GM21576 (cell line): ENCODE measurements at regions not wholly inside any gene's neighbourhood (a gene's known extent, or its start where the extent isn't known, plus 50 kb on each side); places are given as distances from the start of the nearest gene placed in this dataset.

Experiments used
- ATAC-seq: cut with Tn5 transposase; IDR thresholded peaks from one replicate; pipeline ENCODE4 v1.9.1; 2021; ENCODE audit warnings: mild to moderate bottlenecking, moderate library complexity; ENCODE audit not compliant: unreplicated experiment

GRCh38 chr5:174189654-174190541 lies 144.4 kb downstream of the NSG2 start:
- no peak for ATAC-seq

DNA sequence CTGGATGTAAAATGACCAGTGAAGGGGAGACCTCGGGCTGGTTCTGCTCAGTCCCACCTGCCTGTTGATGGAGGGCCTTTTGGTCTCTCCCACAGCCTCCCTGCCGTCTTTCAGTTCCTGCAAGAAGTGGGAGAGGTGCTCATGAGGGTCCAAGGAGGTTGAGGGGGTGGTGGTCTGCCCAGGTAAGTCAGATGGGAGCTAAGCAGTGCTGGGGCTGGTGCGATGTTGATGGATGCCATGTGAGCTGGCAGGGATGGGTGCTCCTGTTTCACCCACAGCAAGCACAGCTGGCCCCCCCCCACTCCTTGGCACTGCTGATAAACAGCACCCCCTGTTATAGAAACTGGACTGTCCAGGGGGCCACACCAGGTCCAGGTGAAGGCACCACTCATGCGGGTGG lies 145.6 kb downstream of the NSG2 start:
- ATAC-seq, result no peak

DNA sequence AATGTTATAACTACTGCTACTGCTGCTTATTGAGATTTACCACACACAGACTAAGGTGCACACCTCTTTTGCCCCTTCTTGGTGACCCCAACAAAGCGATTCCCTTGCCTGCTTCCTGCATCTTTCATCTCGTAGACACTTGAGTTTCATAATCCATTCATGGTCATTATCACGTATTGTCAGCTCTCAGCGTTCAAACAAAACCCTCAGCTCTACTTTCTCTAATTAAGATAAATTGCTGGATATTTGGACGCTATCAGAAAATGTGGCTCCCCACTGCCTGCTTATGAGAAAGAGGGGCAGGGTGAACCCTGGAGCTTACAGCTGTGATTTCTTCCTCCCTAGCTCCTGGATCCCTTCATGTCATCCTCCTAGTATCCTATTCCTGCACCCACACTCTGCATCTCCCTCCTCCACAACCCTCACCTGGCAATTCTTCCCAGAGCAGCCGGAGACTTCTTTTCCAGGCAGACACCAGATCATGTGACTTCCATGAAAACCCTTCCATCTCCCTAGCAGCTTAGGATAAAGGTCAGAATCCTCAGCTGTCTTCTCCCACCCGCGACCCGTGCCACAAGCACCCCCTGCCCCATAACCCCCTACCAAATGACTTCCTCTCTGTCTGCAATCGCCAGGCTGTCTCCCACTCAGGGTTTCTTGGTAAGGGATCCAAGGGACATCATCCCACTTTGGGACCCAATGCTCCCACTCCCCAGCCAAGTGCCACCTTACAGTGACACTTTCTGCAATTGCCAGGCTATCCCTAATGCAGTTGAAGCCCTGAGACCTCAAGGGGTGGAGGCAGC lies 146.5 kb downstream of the NSG2 start:
- no peak for ATAC-seq

GRCh38 chr5:174192901-174193300 lies 147.4 kb downstream of the NSG2 start:
- ATAC-seq, result no peak

DNA sequence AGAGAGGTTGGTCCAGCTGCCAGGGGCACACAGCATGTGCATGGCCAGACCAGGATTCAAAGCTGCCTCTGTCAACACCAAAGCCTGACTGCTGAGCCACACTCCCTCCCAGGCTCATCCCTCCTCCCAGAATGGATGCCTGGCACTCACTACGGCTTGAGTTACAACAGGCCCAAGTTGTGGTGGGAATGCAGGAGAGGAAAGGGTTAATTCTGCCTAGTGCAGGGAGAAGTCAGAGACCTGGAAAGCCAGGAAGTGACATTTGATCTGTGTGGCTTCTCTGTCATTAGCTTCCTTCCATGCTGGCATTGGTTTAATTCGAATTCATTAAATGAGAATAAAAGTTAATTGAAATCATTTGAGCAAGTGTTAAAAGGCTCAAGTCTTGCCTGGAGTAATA lies 150.0 kb downstream of the NSG2 start:
- no peak for ATAC-seq

DNA sequence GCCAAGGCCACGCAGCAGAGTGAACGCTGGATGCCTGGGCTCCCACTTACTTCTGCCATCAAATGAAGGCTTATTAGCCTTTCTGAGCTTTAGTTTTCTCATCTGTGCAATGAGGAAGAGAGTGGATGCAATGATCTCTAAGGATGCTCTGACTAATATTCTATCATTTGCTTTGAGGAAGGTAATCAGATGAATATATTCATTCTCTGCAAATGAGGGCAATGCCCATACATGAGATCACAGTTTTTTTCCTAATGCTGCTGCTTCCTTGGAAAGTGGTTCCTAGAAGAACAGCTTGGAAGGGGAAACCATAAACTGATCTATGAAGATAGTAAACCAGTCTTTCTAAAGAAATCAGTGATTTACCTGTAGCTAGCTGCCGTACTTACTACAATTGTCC lies 152.4 kb downstream of the NSG2 start:
- no peak for ATAC-seq

DNA sequence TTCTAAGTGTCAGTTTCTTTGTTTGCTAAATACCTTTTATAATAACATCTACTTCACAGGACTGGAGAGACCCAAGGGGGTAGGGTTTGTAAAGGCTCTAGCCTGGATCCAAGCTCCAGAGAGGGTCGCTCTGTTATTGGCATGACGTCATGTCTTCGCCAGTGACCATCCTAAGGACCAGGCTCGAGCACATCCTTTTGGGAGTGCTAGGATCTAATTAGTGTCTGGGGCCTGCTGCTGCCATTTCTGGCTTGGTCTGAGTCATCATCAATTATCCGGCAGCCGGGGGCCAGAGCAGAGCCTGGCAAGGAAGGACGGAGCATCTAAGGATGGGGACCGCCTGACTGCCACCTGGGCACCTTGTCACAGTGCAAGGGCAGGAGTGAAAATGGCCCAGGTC lies 153.0 kb downstream of the NSG2 start:
- no peak for ATAC-seq

DNA sequence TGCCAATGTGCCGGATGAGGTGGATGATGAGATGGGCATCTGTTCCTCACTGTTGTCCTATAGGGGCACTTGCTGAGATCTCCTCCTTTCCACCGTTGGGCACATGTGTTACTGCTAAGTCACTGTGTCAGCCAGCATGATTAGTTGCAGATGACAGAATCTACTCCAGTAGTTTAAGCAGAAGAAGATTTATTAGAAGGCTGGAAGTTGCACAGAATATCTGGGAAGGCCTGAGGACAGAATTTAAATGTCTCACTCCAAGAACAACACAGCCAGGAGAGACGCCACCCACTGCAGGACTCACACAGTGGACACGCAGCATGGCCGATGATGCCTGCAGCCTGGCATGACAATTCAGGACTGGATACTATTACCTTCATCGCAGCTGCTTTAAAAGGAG lies 157.5 kb downstream of the NSG2 start:
- ATAC-seq, result no peak

DNA sequence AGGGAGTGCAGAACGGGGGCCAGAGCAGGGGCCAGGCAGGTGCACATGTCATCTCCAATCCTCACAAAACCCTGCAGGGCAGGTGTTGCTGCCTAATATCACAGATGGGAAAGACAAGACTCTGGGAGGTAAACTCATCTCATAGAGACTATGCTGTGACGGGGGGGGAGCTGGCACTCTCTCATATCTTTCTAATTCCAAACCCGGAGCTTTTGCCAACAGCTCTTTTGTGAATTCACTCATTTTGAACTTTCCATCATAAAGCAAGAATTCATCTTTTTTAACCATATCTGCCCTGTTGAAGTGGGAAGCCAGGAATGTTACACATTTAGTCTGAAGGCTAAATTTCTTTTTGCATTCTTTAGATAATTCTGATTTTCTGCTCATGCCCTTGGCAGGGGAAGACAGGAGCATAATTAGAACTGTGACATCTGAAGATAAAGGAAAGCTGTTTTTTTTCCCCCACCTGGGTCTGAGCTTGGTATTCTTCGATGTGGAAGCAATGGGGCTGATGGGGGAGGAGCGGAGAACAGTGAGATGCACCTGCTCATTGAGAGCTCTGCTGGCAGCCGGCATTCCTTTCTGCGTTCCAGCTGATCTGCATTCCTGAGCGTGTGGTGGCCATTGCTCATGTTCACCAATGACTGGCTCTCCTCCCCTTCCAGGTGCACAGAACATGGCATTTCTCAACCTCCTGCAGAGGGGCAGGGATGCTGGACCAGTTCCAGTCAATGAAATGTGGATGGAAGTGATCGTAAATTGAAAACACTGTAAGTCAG lies 159.2 kb downstream of the NSG2 start:
- ATAC-seq, result no peak

DNA sequence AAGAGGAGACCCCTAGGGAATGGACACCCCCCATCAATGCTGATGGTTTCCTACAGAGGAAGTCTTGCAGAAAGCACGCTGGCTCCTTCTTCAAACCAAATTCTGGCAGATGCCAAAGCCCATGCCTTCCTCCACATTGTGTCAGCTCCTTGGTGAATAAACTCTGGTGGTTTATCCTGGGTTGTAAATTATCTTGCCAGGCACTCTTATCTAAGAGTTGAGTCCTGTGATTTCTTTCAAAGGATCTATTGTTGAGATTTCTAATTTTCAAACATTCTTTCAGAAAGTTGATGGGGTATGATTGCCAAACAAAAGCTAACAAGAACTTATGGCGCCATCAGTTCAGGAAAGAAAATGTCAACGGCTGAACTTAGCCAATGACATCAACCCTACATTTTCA lies 160.4 kb downstream of the NSG2 start:
- no peak for ATAC-seq

DNA sequence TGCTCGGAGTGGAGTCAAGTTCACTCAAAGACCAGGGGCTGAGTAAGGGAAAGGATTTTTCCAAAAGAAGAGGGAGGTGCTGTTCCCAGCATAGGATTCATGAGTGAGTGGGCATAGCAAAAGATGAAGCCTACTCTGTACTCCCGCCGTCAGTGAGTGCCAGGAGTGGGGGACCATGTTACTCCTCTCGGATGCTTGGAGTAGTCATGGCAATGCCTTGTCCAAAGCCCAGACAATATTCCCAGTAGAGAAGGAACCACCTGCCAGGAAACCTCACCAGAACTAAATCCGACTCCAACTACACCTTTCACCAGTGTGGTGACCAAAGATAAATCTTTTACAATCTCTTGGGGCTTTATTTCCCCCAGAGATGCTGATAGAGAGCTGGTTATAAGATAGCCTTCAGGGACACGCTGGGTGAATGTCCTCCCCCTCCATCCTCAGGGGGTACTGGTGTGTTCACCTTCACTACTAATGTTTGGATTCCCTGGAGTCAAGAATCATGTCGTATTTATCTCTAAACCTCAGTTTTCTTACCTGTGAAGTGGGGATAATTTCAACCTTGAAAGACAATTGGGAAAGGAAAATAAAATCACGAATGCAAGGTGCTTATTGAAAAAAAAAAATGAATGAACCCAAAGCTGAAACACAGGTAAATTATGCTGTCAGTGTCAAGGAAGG lies 165.2 kb downstream of the NSG2 start:
- no peak for ATAC-seq

- ATAC-seq, result no peak
Observed at GRCh38 chr5:174211277-174211626, 165.7 kb downstream of the NSG2 start.

- no peak for ATAC-seq
Observed at GRCh38 chr5:174217527-174217926, 172.0 kb downstream of the NSG2 start.

DNA sequence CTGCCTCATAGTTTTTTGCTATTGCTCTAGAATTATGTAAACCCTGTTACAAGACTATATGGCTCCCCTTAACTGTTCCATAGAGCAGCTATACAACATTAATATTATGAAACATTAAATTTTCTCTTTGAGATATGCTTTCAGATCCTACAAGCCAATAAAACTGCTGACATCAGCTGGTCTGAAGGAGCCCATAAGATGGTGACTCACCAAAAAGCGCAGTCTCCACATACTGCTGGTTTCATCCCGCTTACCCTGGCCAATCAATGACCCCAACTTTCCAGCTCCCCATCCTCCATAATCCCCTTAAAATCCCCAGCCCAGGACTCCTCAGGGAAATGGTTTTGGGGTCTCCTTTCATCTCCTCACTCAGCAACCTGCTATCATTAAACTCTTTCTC lies 172.7 kb downstream of the NSG2 start:
- no peak for ATAC-seq

GRCh38 chr5:174220417-174220816 lies 174.9 kb downstream of the NSG2 start:
- no peak for ATAC-seq

GRCh38 chr5:174221436-174221835 lies 175.9 kb downstream of the NSG2 start:
- no peak for ATAC-seq

- no peak for ATAC-seq
Observed at GRCh38 chr5:174221946-174222345, 176.4 kb downstream of the NSG2 start.

GRCh38 chr5:174222891-174223290 lies 177.4 kb downstream of the NSG2 start:
- no peak for ATAC-seq

DNA sequence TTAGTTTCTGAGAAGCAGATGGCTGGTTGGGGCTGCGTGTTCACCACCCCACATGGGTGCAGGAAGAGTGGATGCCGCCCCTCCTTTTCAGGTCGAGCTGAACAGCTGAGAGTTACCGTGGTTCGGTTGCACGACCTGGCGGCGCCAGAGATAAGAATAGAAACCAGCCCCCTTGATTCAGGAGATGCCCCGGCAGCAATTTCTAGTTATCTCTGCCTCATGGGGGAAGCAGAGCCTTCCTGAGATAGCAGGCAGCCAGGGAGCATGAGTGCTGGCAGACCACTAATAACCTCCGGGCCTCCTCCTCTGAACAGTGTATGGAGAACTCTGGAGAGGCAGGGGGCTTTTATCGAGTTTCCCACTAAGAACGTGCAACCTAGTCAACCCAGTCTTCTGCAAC lies 177.8 kb downstream of the NSG2 start:
- ATAC-seq, result no peak

- ATAC-seq, result no peak
Observed at GRCh38 chr5:174229068-174229467, 183.6 kb downstream of the NSG2 start.
